Mucosa of rectum (tissue), 2 donors: ENCODE measurements at regions not wholly inside any gene's neighbourhood (a gene's known extent, or its start where the extent isn't known, plus 50 kb on each side); places are given as distances from the start of the nearest gene placed in this dataset.

Experiments
- H3K27ac ChIP-seq, 2 donors: one replicate each; pipeline ENCODE4 v1.7.0; 2013; ENCODE audit warnings: inconsistent platforms in 2 of 2, low read depth in 2 of 2, low read length in 2 of 2
- H3K27me3 ChIP-seq, 2 donors: one replicate each; pipeline ENCODE4 v1.7.0; 2013; ENCODE audit warnings: low read length in 2 of 2; ENCODE audit not compliant: control insufficient read depth in 2 of 2, insufficient read depth in 2 of 2
- H3K36me3 ChIP-seq, 2 donors: one replicate each; pipeline ENCODE4 v1.7.0; 2013; ENCODE audit warnings: low read length in 2 of 2; ENCODE audit not compliant: control insufficient read depth in 2 of 2, insufficient read depth in 2 of 2
- H3K4me1 ChIP-seq, 2 donors: one replicate each; pipeline ENCODE4 v1.7.0; 2013; ENCODE audit warnings: low read length in 2 of 2, mild to moderate bottlenecking in 1 of 2; ENCODE audit not compliant: control insufficient read depth in 2 of 2, insufficient read depth in 2 of 2
- H3K4me3 ChIP-seq, 2 donors: one replicate each; pipeline ENCODE4 v1.7.0; 2013; ENCODE audit warnings: low read length in 2 of 2
- H3K9ac ChIP-seq, 2 donors: one replicate each; pipeline ENCODE4 v1.7.0; 2013; ENCODE audit warnings: low read length in 2 of 2, low read depth in 1 of 2, mild to moderate bottlenecking in 1 of 2
- H3K9me3 ChIP-seq, 2 donors: one replicate each; pipeline ENCODE4 v1.7.0; 2013; ENCODE audit warnings: low read length in 2 of 2; ENCODE audit not compliant: control insufficient read depth in 2 of 2
- donor health status: healthy.
- donor health status: Normal muscosa, but diverticular disease.

GRCh38 chr3:13266005-13266404, 154.1 kb downstream of the NUP210 start:
- Histone ChIP-seq H3K4me3 (no peak overlapping the region), H3K9ac (no peak overlapping the region), H3K9me3 (no peaks in the 10 kb centered on the region), H3K27ac (no peak overlapping the region), H3K27me3 (peaks cover 0 to 4% of the 10 kb centered on the region in 2 donors), H3K4me1 (no peaks in the 10 kb centered on the region), H3K36me3 (no peaks in the 10 kb centered on the region)

DNA sequence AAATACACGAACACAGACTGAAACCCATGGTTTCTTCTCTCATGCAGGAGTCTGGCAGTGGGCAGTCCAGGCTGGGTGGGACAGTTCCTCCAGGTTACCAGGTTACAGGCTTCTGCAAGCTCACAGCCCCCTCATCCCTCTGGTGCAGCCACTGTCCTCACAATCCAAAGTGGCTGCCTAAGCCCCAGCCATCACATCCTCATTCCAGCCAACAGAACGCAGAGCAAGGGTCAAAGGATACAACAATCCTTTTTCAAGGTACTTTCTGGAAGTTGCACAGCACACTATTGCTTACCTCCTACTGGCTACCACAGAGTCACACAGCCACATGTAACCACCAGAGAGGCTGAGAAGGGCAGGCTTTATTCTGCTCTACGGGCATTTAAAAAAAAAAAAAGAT, 154.6 kb downstream of the NUP210 start:
- Histone ChIP-seq H3K4me1 (no peaks in the 10 kb centered on the region), H3K4me3 (no peak overlapping the region), H3K27me3 (peaks cover 0 to 4% of the 10 kb centered on the region in 2 donors), H3K36me3 (no peaks in the 10 kb centered on the region), H3K9ac (no peak overlapping the region), H3K9me3 (no peaks in the 10 kb centered on the region), H3K27ac (no peak overlapping the region)

GRCh38 chr3:13265016-13265415, 155.1 kb downstream of the NUP210 start:
- Histone ChIP-seq H3K9ac (no peak overlapping the region), H3K9me3 (no peaks in the 10 kb centered on the region), H3K27me3 (peaks cover 0 to 4% of the 10 kb centered on the region in 2 donors), H3K36me3 (no peaks in the 10 kb centered on the region), H3K4me3 (no peak overlapping the region), H3K27ac (no peak overlapping the region), H3K4me1 (no peaks in the 10 kb centered on the region)

- Histone ChIP-seq H3K4me3 (no peak overlapping the region), H3K36me3 (no peaks in the 10 kb centered on the region), H3K9me3 (no peaks in the 10 kb centered on the region), H3K4me1 (no peaks in the 10 kb centered on the region), H3K9ac (no peak overlapping the region), H3K27ac (no peak overlapping the region), H3K27me3 (peaks cover 0 to 4% of the 10 kb centered on the region in 2 donors)
Measured at GRCh38 chr3:13264468-13264795, 155.7 kb downstream of the NUP210 start.

DNA sequence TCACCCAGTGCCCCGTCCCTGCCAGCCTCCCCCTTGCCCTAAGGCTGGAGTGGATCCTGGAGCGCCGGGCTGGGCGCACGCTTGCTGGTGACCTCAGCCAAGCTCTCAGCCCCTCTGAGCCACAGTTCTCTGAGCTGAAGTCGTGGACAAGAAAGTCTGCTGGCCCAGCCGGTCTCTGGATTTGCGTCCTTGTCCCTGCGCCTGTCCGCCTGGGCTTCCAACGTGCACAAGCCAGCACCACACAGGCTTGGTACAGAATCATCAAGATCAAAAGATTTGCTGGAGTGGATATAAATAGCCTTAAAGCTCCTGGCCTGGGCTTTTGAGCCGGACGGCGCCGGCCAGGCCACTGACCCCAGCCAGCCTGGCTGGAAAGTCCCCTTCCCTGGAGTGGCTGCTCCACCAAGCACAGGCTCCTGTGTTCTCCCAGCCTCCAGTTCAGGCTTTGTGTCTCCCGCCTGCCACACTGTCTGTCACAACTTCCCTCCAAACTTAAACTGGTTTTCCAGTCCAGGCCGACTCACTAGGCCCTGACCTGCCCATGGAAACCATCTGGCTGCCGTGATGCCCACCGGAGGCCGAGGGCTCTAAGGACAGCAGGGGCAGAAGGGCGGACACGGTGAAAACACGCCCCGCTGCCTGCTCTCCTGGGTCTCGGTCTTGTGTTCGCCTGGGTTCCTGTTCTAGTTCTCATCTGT, 156.2 kb downstream of the NUP210 start:
- Histone ChIP-seq H3K9ac (no peak overlapping the region), H3K27me3 (peaks cover 0 to 4% of the 10 kb centered on the region in 2 donors), H3K4me3 (no peak overlapping the region), H3K27ac (no peak overlapping the region), H3K4me1 (no peaks in the 10 kb centered on the region), H3K9me3 (no peaks in the 10 kb centered on the region), H3K36me3 (no peaks in the 10 kb centered on the region)

- Histone ChIP-seq H3K9ac (no peak overlapping the region), H3K4me3 (no peak overlapping the region), H3K27ac (no peak overlapping the region), H3K36me3 (no peaks in the 10 kb centered on the region), H3K9me3 (no peaks in the 10 kb centered on the region), H3K4me1 (no peaks in the 10 kb centered on the region), H3K27me3 (peaks cover 0 to 2% of the 10 kb centered on the region in 2 donors)
Measured at GRCh38 chr3:13262493-13263211, 157.5 kb downstream of the NUP210 start.

DNA sequence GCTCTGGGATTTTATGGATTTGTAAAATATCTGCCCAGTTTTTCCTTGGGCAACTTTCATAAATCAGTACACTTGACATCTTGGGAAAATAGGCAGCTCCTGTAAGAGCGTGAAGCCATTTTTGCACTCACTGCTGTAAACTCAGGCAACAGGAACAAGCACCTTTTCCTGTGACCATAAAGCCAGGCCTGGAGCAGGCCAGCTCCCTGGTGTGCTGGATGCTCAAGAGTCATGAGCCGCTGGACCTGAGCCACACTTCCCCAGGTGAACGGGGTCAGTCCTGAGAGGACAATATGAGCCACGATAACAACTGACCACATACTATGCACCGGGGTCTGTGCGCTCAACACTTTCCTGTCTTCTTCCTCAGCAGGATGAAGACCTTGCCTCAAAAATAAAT, 158.2 kb downstream of the NUP210 start:
- Histone ChIP-seq H3K4me1 (no peaks in the 10 kb centered on the region), H3K36me3 (no peaks in the 10 kb centered on the region), H3K9ac (no peak overlapping the region), H3K27ac (no peak overlapping the region), H3K4me3 (no peak overlapping the region), H3K27me3 (peaks cover 0 to 2% of the 10 kb centered on the region in 2 donors), H3K9me3 (no peaks in the 10 kb centered on the region)

GRCh38 chr3:13261104-13261830, 158.9 kb downstream of the NUP210 start:
- no peaks in the 10 kb centered on the region for H3K36me3 ChIP-seq
- no peaks in the 10 kb centered on the region for H3K27me3 ChIP-seq
- H3K9me3 ChIP-seq, result no peaks in the 10 kb centered on the region
- no peak overlapping the region for H3K27ac ChIP-seq
- no peaks in the 10 kb centered on the region for H3K4me1 ChIP-seq
- H3K4me3 ChIP-seq, result no peak overlapping the region
- H3K9ac ChIP-seq, result no peak overlapping the region

DNA sequence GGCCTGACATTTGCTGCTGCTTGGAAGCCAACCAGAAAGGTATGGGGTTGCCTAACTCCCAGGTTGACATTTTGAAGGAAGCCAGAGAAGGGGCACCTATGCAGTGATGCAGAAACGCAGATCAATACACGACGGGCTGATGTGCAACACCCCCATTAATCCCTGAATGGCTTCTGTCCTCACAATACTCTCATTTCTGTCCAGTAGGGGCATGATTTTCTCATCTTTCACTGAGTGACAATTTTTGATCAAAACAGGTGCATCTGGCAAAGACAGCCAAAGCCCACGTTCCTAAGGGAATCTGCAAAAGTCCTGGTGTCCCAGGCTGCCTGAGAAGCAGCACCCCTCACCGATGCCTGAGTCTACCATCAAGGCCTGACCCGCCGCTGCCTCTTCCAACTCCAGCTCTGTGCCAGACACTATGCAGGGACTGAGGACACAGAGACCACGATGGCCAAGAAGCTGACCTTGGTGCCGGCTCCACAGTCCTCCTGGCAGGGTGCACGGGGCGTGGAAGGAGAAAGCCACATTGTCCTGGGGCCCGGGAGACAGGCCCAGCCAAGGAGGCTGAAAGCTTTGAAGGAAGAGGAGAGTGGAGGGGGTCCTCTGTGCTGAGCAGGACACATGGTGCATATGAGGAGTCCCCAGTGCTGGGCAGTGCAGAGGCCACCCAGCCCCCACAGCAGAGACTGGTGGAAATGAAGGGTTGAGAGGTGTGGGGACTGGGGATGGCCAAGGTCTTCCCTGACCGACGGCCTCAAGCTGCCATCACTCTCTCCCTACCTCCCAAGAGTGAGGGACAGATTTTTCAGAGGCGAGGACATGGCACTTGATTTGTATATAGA, 159.6 kb downstream of the NUP210 start:
- H3K36me3 ChIP-seq, result no peaks in the 10 kb centered on the region
- H3K27ac ChIP-seq, result no peak overlapping the region
- H3K9me3 ChIP-seq, result no peaks in the 10 kb centered on the region
- H3K4me1 ChIP-seq, result no peaks in the 10 kb centered on the region
- H3K9ac ChIP-seq, result no peak overlapping the region
- no peaks in the 10 kb centered on the region for H3K27me3 ChIP-seq
- H3K4me3 ChIP-seq, result no peak overlapping the region
